Mesenchymal stem cell (in vitro differentiated cells and primary cell): ENCODE measurements at regions not wholly inside any gene's neighbourhood (a gene's known extent, or its start where the extent isn't known, plus 50 kb on each side); places are given as distances from the start of the nearest gene placed in this dataset.

Experiments
- DNase-seq: peaks from one replicate; pipeline ENCODE4 v3.0.0-alpha.2; 2013
- H2AFZ ChIP-seq: one replicate; pipeline ENCODE4 v1.6.1; 2013; ENCODE audit warnings: low read depth, mild to moderate bottlenecking, control low read depth, inconsistent platforms, low read length, moderate library complexity
- H2AK5ac ChIP-seq: 2 replicates; pipeline ENCODE4 v1.6.1; 2013; ENCODE audit warnings: low read length, moderate library complexity, mild to moderate bottlenecking, inconsistent platforms; ENCODE audit not compliant: severe bottlenecking
- H2BK120ac ChIP-seq: one replicate; pipeline ENCODE4 v1.6.1; 2013; ENCODE audit warnings: low read depth, mild to moderate bottlenecking, inconsistent platforms, low read length, moderate library complexity
- H2BK12ac ChIP-seq, 2 experiments: one replicate each; pipeline ENCODE4 v1.6.1; 2013; ENCODE audit warnings: inconsistent platforms in 2 of 2, low read length in 2 of 2, mild to moderate bottlenecking in 2 of 2, moderate library complexity in 2 of 2, control low read depth in 1 of 2
- H2BK15ac ChIP-seq: one replicate; pipeline ENCODE4 v1.6.1; 2013; ENCODE audit warnings: mild to moderate bottlenecking, low read depth, inconsistent platforms; ENCODE audit not compliant: poor library complexity, severe bottlenecking
- H2BK5ac ChIP-seq: 2 replicates; pipeline ENCODE4 v1.6.1; 2013; ENCODE audit warnings: low read depth, mild to moderate bottlenecking, low read length, control low read depth, inconsistent platforms; ENCODE audit not compliant: poor library complexity, severe bottlenecking
- H3K14ac ChIP-seq, 2 experiments: one replicate each; pipeline ENCODE4 v1.6.1; 2013; ENCODE audit warnings: inconsistent platforms in 2 of 2, low read length in 2 of 2, control low read depth in 1 of 2, mild to moderate bottlenecking in 1 of 2, moderate library complexity in 1 of 2
- H3K18ac ChIP-seq, 2 experiments: one replicate each; pipeline ENCODE4 v1.6.1; 2013; ENCODE audit warnings: inconsistent platforms in 2 of 2, low read length in 2 of 2, control low read depth in 1 of 2, low read depth in 1 of 2, mild to moderate bottlenecking in 1 of 2
- H3K23ac ChIP-seq, 2 experiments: one replicate each; pipeline ENCODE4 v1.6.1; 2013; ENCODE audit warnings: inconsistent platforms in 2 of 2, low read length in 2 of 2, mild to moderate bottlenecking in 2 of 2, moderate library complexity in 2 of 2, control low read depth in 1 of 2
- H3K27ac ChIP-seq: 2 replicates; pipeline ENCODE4 v1.5.1; 2013; ENCODE audit warnings: mild to moderate bottlenecking, moderate library complexity, low read length, control low read depth, inconsistent platforms; ENCODE audit not compliant: poor library complexity, severe bottlenecking
- H3K27me3 ChIP-seq, 2 experiments: 2 replicates each; pipeline versions ENCODE4 v1.6.1 to v1.7.0; 2013; ENCODE audit warnings: low read length in 2 of 2, mild to moderate bottlenecking in 2 of 2, moderate library complexity in 2 of 2, control low read depth in 1 of 2, inconsistent platforms in 1 of 2; ENCODE audit not compliant: control insufficient read depth in 1 of 2, insufficient read depth in 1 of 2
- H3K36me3 ChIP-seq, 2 experiments: 2 replicates each; pipeline versions ENCODE4 v1.6.1 to v1.7.0; 2013; ENCODE audit warnings: low read length in 2 of 2, control low read depth in 1 of 2, inconsistent platforms in 1 of 2, low read depth in 1 of 2, mild to moderate bottlenecking in 1 of 2; ENCODE audit not compliant: insufficient read depth in 2 of 2, control insufficient read depth in 1 of 2
- H3K4ac ChIP-seq, 2 experiments: one replicate each; pipeline ENCODE4 v1.6.1; 2013; ENCODE audit warnings: inconsistent platforms in 2 of 2, low read length in 2 of 2, mild to moderate bottlenecking in 2 of 2, moderate library complexity in 2 of 2, control low read depth in 1 of 2, low read depth in 1 of 2
- H3K4me1 ChIP-seq: 2 replicates; pipeline ENCODE4 v1.6.1; 2013; ENCODE audit warnings: low read depth, low read length, control low read depth; ENCODE audit not compliant: control insufficient read depth, insufficient read depth
- H3K4me2 ChIP-seq: 2 replicates; pipeline ENCODE4 v1.6.1; 2013; ENCODE audit warnings: low read length, mild to moderate bottlenecking, inconsistent platforms; ENCODE audit not compliant: poor library complexity, severe bottlenecking
- H3K4me3 ChIP-seq, 2 experiments: 2 replicates each; pipeline versions ENCODE4 v1.5.1 to v1.7.0; 2013; ENCODE audit warnings: low read length in 2 of 2, mild to moderate bottlenecking in 2 of 2, control low read depth in 1 of 2, low read depth in 1 of 2; ENCODE audit not compliant: insufficient read depth in 1 of 2
- H3K79me1 ChIP-seq: replicated peaks from 2 replicates; pipeline ENCODE4 v1.6.1; 2013; ENCODE audit warnings: mild to moderate bottlenecking, control low read depth, low read length, inconsistent platforms; ENCODE audit not compliant: poor library complexity, severe bottlenecking
- H3K9ac ChIP-seq: 2 replicates; pipeline ENCODE4 v1.7.0; 2013; ENCODE audit warnings: mild to moderate bottlenecking, low read length, moderate library complexity
- H3K9me3 ChIP-seq: 2 replicates; pipeline ENCODE4 v1.7.0; 2013; ENCODE audit warnings: mild to moderate bottlenecking, low read length; ENCODE audit not compliant: control insufficient read depth
- H4K8ac ChIP-seq: one replicate; pipeline ENCODE4 v1.6.1; 2013; ENCODE audit warnings: inconsistent platforms, mild to moderate bottlenecking, low read length, moderate library complexity
- H4K91ac ChIP-seq: one replicate; pipeline ENCODE4 v1.6.1; 2013; ENCODE audit warnings: mild to moderate bottlenecking, low read length, inconsistent platforms
- WGBS: methylation state at CpG from one replicate; pipeline ENCODE4 v1.1.7; 2013; ENCODE audit warnings: mixed read lengths; 5-methylcytosine and 5-hydroxymethylcytosine counted together

GRCh38 chr6:72457738-72458137 is 164.1 kb upstream of the KCNQ5 start:
- Histone ChIP-seq H3K4me3 (no peak overlapping the region), H2AK5ac (no peak overlapping the region), H2BK12ac (no peak overlapping the region)

GRCh38 chr6:72458521-72458920 is 163.3 kb upstream of the KCNQ5 start:
- Histone ChIP-seq H3K9ac (no peak overlapping the region), H3K18ac (no peak overlapping the region), H2BK5ac (no peak overlapping the region), H4K91ac (no peak overlapping the region), H3K79me1 (no peaks in the 10 kb centered on the region), H2BK15ac (no peak overlapping the region), H2AFZ (no peak overlapping the region), H4K8ac (no peak overlapping the region), H3K4me3 (no peak overlapping the region), H3K27ac (no peak overlapping the region), H3K9me3 (no peaks in the 10 kb centered on the region), H3K23ac (no peak overlapping the region), H3K36me3 (no peaks in the 10 kb centered on the region), H3K14ac (no peak overlapping the region), H2BK120ac (no peak overlapping the region), H3K4me1 (no peaks in the 10 kb centered on the region), H3K27me3 (no peaks in the 10 kb centered on the region), H2BK12ac (no peak overlapping the region), H3K4ac (no peak overlapping the region), H2AK5ac (no peak overlapping the region), H3K4me2 (no peak overlapping the region)
- no peak for DNase-seq
- no CpG with 5 or more reads among the region's 2 CpGs for WGBS

More at GRCh38 chr6:72457738-72458137, 164.1 kb upstream of the KCNQ5 start:
- Histone ChIP-seq H3K36me3 (no peaks in the 10 kb centered on the region), H3K4ac (no peak overlapping the region), H4K91ac (no peak overlapping the region), H3K23ac (no peak overlapping the region), H3K79me1 (no peaks in the 10 kb centered on the region), H2BK5ac (no peak overlapping the region), H2AFZ (no peak overlapping the region), H4K8ac (no peak overlapping the region), H3K4me2 (no peak overlapping the region), H3K27ac (no peak overlapping the region), H3K18ac (no peak overlapping the region), H2BK15ac (no peak overlapping the region), H2BK120ac (no peak overlapping the region), H3K14ac (no peak overlapping the region), H3K9me3 (no peaks in the 10 kb centered on the region), H3K27me3 (no peaks in the 10 kb centered on the region), H3K4me1 (no peaks in the 10 kb centered on the region), H3K9ac (no peak overlapping the region)
- DNase-seq, result no peak

- Histone ChIP-seq H3K9me3 (no peaks in the 10 kb centered on the region), H3K4me2 (no peak overlapping the region), H3K4ac (no peak overlapping the region), H4K91ac (no peak overlapping the region), H3K27me3 (no peaks in the 10 kb centered on the region), H4K8ac (no peak overlapping the region), H3K18ac (no peak overlapping the region), H3K4me3 (no peak overlapping the region), H3K36me3 (no peaks in the 10 kb centered on the region), H2AFZ (no peak overlapping the region), H2BK120ac (no peak overlapping the region), H2AK5ac (no peak overlapping the region), H3K9ac (no peak overlapping the region), H2BK12ac (no peak overlapping the region), H2BK5ac (no peak overlapping the region), H3K27ac (no peak overlapping the region), H2BK15ac (no peak overlapping the region), H3K14ac (no peak overlapping the region), H3K4me1 (no peaks in the 10 kb centered on the region), H3K79me1 (no peaks in the 10 kb centered on the region), H3K23ac (no peak overlapping the region)
- DNase-seq, result no peak
- WGBS, result 44% methylated on average over 1 of the region's 1 CpG
These were observed 160.7 kb upstream of the KCNQ5 start for GRCh38 chr6:72461144-72461543.

GRCh38 chr6:72464246-72464645 is 157.6 kb upstream of the KCNQ5 start:
- Histone ChIP-seq H4K91ac (no peak overlapping the region), H3K4me1 (no peaks in the 10 kb centered on the region), H3K14ac (no peak overlapping the region)

More at GRCh38 chr6:72464246-72464645, 157.6 kb upstream of the KCNQ5 start:
- H3K4ac ChIP-seq, result no peak overlapping the region
- no peaks in the 10 kb centered on the region for H3K27me3 ChIP-seq
- no peak overlapping the region for H3K18ac ChIP-seq
- H3K79me1 ChIP-seq, result no peaks in the 10 kb centered on the region
- no peak overlapping the region for H3K4me2 ChIP-seq
- H3K27ac ChIP-seq, result no peak overlapping the region
- WGBS, result 100% methylated on average over 1 of the region's 2 CpGs
- no peaks in the 10 kb centered on the region for H3K36me3 ChIP-seq
- H2BK120ac ChIP-seq, result no peak overlapping the region
- no peak overlapping the region for H3K9ac ChIP-seq
- no peak overlapping the region for H4K8ac ChIP-seq
- DNase-seq, result no peak
- H2BK5ac ChIP-seq, result no peak overlapping the region
- H2BK12ac ChIP-seq, result no peak overlapping the region
- H3K4me3 ChIP-seq, result no peak overlapping the region
- no peaks in the 10 kb centered on the region for H3K9me3 ChIP-seq
- no peak overlapping the region for H2AFZ ChIP-seq
- no peak overlapping the region for H2BK15ac ChIP-seq
- H3K23ac ChIP-seq, result no peak overlapping the region
- no peak overlapping the region for H2AK5ac ChIP-seq
